ENCODE measurements at regions not wholly inside any gene's neighbourhood (a gene's known extent, or its start where the extent isn't known, plus 50 kb on each side); places are given as distances from the start of the nearest gene placed in this dataset.

- no peak for TF ChIP-seq CTCF (IDR thresholded peaks at IDR 0.05)
- TF ChIP-seq POLR2A (IDR thresholded peaks at IDR 0.05), result no peak
These were observed 190.3 kb upstream of the RPS6KA3 start for GRCh38 chrX:20456971-20457370.

Data from gastroesophageal sphincter (tissue), 3 donors.